ENCODE measurements at regions not wholly inside any gene's neighbourhood (a gene's known extent, or its start where the extent isn't known, plus 50 kb on each side); places are given as distances from the start of the nearest gene placed in this dataset.
"Not testable (repeated sequence)": the region's sequence is repeated elsewhere in the genome, so short reads cannot be mapped to it uniquely, and the experiment has no call there.

DNA sequence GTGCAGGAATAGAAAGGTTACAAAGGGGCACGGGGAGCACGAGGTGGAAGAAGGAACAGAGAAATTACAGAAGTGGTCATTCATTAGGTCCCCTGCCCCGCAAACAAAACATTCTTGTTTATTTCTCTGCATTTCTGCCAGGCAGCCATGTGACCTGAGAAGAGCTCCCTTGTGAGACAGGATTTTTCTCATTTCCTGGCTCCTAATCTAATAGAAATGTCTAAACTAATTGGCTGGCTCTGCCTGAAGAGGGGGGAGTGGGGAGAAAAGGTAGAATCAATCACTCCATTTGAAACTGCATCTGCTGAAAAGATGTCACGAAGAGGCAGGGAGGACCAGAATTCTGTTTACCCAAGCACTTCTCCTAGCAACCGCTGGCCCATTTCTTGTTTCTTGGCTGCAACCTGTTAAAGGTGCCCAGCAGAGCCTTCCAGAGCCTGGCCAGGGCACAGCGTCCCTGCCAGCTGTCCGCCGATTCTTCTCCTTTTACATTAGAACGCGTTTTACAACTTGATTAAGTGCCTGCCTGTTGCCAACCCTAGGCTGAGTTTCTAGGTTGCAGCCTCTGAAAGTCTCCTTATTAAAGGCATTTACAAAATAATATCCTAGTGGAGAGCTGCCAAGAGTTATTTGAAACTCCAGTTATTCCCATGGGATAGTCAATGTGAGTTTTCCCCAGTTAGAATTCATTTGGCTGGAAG, 1227.6 kb downstream of the TYW1 start:
- DNase-seq = no peak
- Histone ChIP-seq H3K27me3 (replicated peaks) (no peaks in the 10 kb centered on the region), H3K4me3 (ENCODE audit: low read depth, low read length) (no peak overlapping the region), H3K27ac (no peak overlapping the region), H3K36me3 (replicated peaks) (no peaks in the 10 kb centered on the region)
- in situ Hi-C loops (cut with HindIII; ENCODE audit: low pct_ligation_motif_present, low sequenced_read_pairs) = no loop called here
- TF ChIP-seq CTCF (IDR thresholded peaks at IDR 0.05; ENCODE audit: low read depth, low read length, missing control alignments) = no peak

DNA sequence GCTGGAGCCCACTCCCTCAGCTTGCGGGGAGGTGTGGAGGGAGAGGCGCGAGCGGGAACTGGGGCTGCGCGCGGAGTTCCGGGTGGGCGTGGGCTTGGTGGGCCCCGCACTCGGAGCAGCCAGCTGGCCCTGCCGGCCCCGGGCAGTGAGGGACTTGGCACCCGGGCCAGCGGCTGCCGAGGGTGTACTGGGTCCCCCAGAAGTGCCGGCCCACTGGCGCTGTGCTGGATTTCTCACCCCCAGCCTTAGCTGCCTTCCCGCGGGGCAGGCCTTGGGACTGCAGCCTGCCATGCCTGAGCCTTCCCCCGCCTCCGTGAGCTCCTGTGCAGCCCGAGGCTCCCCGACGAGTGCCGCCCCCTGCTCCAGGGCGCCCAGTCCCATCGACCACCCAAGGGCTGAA, 1234.4 kb downstream of the TYW1 start:
- DNase-seq; H3K36me3 ChIP-seq (replicated peaks); H3K27ac ChIP-seq; H3K4me3 ChIP-seq (ENCODE audit: low read depth, low read length); in situ Hi-C loops (cut with HindIII; ENCODE audit: low pct_ligation_motif_present, low sequenced_read_pairs); H3K27me3 ChIP-seq (replicated peaks): not testable (repeated sequence)

DNA sequence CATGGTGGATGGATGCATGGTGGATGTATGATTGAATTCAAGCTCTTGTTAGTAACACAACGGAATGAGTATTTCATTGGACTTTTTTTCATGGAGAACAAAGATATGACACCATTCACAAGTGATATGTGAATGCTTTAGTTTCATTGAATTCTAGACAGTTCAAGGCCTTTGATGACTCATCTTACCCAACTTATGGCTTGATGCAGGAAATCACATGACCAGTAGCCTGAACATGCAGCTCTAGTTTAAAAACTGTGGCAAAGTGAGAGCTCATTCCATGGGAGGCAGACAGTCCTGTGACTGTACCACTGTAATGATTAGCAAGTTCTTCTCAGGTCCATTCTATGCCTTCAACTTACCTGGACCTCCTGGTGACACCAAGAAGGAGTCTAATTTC, 1239.3 kb downstream of the TYW1 start:
- Histone ChIP-seq H3K4me3 (ENCODE audit: low read depth, low read length) (no peak overlapping the region), H3K27ac (no peak overlapping the region), H3K36me3 (replicated peaks) (no peaks in the 10 kb centered on the region), H3K27me3 (replicated peaks) (no peaks in the 10 kb centered on the region)
- no peak for TF ChIP-seq CTCF (IDR thresholded peaks at IDR 0.05; ENCODE audit: low read depth, low read length, missing control alignments)
- in situ Hi-C loops (cut with HindIII; ENCODE audit: low pct_ligation_motif_present, low sequenced_read_pairs) = no loop called here
- no peak for DNase-seq

- Histone ChIP-seq H3K4me3 (ENCODE audit: low read depth, low read length) (no peak overlapping the region), H3K27me3 (replicated peaks) (no peaks in the 10 kb centered on the region), H3K36me3 (replicated peaks) (no peaks in the 10 kb centered on the region), H3K27ac (no peak overlapping the region)
- no peak for TF ChIP-seq CTCF (IDR thresholded peaks at IDR 0.05; ENCODE audit: low read depth, low read length, missing control alignments)
- no peak for DNase-seq
- in situ Hi-C loops (cut with HindIII; ENCODE audit: low pct_ligation_motif_present, low sequenced_read_pairs) = no loop called here
Observed at GRCh38 chr7:68238204-68238805, 1241.7 kb downstream of the TYW1 start.

- Histone ChIP-seq H3K27me3 (replicated peaks) (no peaks in the 10 kb centered on the region), H3K27ac (no peak overlapping the region), H3K36me3 (replicated peaks) (no peaks in the 10 kb centered on the region), H3K4me3 (ENCODE audit: low read depth, low read length) (no peak overlapping the region)
- no peak for TF ChIP-seq CTCF (IDR thresholded peaks at IDR 0.05; ENCODE audit: low read depth, low read length, missing control alignments)
- in situ Hi-C loops (cut with HindIII; ENCODE audit: low pct_ligation_motif_present, low sequenced_read_pairs) = no loop called here
- DNase-seq = no peak
Observed at GRCh38 chr7:68243128-68243527, 1246.5 kb downstream of the TYW1 start.

DNA sequence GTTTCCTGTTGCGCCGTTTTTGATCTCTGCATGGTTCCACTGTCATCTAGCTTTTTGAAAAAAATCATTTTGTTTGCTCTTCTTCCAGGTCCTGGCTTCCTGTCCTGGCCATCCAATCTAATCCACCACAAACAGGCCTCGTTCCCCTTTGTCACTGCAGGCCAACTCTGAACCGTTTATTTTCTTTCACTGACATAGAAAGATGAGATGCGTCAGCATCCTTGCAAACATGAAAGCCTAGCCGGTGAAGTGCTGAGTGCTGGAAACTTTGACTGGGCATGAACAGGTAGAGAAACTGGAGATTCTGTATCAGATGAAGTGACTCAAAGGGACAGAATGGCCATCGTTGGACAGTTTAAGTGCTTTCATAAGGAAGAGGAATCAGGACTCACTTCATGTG, 1247.8 kb downstream of the TYW1 start:
- Histone ChIP-seq H3K27me3 (replicated peaks) (no peaks in the 10 kb centered on the region), H3K36me3 (replicated peaks) (no peaks in the 10 kb centered on the region), H3K27ac (no peak overlapping the region), H3K4me3 (ENCODE audit: low read depth, low read length) (no peak overlapping the region)
- no peak for DNase-seq
- in situ Hi-C loops (cut with HindIII; ENCODE audit: low pct_ligation_motif_present, low sequenced_read_pairs) = no loop called here
- no peak for TF ChIP-seq CTCF (IDR thresholded peaks at IDR 0.05; ENCODE audit: low read depth, low read length, missing control alignments)
